SH-SY5Y (cell line): ENCODE measurements at regions not wholly inside any gene's neighbourhood (a gene's known extent, or its start where the extent isn't known, plus 50 kb on each side); places are given as distances from the start of the nearest gene placed in this dataset.

Experiments used
- GATA2 ChIP-seq: IDR thresholded peaks from 2 replicates; pipeline ENCODE4 v1.6.1; 2011; ENCODE audit warnings: mild to moderate bottlenecking, low read depth, low read length
- GATA3 ChIP-seq: IDR thresholded peaks from 2 replicates; pipeline ENCODE4 v1.6.1; 2011; ENCODE audit warnings: low read depth, mild to moderate bottlenecking, low read length, moderate library complexity

DNA sequence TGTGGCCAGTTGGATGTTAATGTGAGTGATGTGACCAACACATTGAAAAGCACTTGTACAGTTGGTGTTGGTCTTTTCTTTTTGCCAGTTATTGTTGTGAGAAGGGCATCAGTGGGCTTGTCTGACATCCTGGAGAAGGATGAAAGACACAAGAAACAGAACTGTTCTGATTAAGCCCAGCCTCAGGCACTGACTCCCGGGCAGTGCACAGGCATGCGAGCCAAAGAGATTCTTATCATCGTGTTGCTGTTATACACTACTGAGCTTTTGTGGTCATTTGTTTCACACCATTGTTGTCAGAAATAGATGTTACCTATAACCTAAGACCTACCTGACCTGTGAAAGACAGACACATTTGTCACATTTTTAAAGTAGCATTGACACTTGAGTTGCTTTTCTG lies 236.8 kb upstream of the CA10 start:
- peak; percentile 88 for TF ChIP-seq GATA2
- peak; percentile 82 for TF ChIP-seq GATA3
